CD8-positive, alpha-beta memory T cell (primary cell): ENCODE measurements at regions not wholly inside any gene's neighbourhood (a gene's known extent, or its start where the extent isn't known, plus 50 kb on each side); places are given as distances from the start of the nearest gene placed in this dataset.
A peak's percentile ranks its signal among the peaks of the same experiment; 100 is the strongest.

ENCODE experiments used
- CTCF ChIA-PET: fragments of 350-600 bp; sonication (Branson Sonifier 250); formaldehyde crosslinking; loops from one replicate; lab custom pipeline; 2021; ENCODE audit warnings: antibody characterized with exemption; lab: Charles Lee
- POLR2A ChIA-PET: fragments of 350-600 bp; sonication (Branson Sonifier 250); formaldehyde crosslinking; loops from one replicate; lab custom pipeline; 2021; ENCODE audit warnings: antibody characterized with exemption; lab: Charles Lee
- DNase-seq, 5 donors: peaks; one replicate each; pipeline versions ENCODE4 v3.0.0 to v3.0.0-alpha.2; 2020 to 2022; ENCODE audit warnings: mixed read lengths in 1 of 5
- H3K27ac ChIP-seq: one replicate; pipeline ENCODE4 v1.7.0; 2013; ENCODE audit warnings: low read depth, mild to moderate bottlenecking, low read length, moderate library complexity
- H3K27me3 ChIP-seq: 2 replicates; pipeline ENCODE4 v1.7.0; 2013; ENCODE audit warnings: low read length, mild to moderate bottlenecking; ENCODE audit not compliant: insufficient read depth, poor library complexity, severe bottlenecking
- H3K36me3 ChIP-seq: 2 replicates; pipeline ENCODE4 v1.7.0; 2013; ENCODE audit warnings: mild to moderate bottlenecking, low read length, moderate library complexity; ENCODE audit not compliant: insufficient read depth
- H3K4me1 ChIP-seq: 2 replicates; pipeline ENCODE4 v1.7.0; 2013; ENCODE audit warnings: mild to moderate bottlenecking, low read length, moderate library complexity; ENCODE audit not compliant: insufficient read depth
- H3K4me3 ChIP-seq: 2 replicates; pipeline ENCODE4 v1.7.0; 2013; ENCODE audit warnings: mild to moderate bottlenecking, low read length
- H3K9me3 ChIP-seq: 2 replicates; pipeline ENCODE4 v1.7.0; 2013; ENCODE audit warnings: mild to moderate bottlenecking, low read length
- H3K27ac Mint-ChIP-seq, 8 donors: one replicate each; pipeline ENCODE4 v1.8.0; 2020 to 2021; ENCODE audit warnings: mixed read lengths in 8 of 8, mild to moderate bottlenecking in 6 of 8, inconsistent platforms in 3 of 8, moderate library complexity in 3 of 8
- H3K27me3 Mint-ChIP-seq, 2 donors: one replicate each; pipeline ENCODE4 v1.8.0; 2020 to 2021; ENCODE audit warnings: mixed read lengths in 2 of 2, mild to moderate bottlenecking in 1 of 2, moderate library complexity in 1 of 2
- H3K36me3 Mint-ChIP-seq, 3 donors: one replicate each; pipeline ENCODE4 v1.8.0; 2020 to 2021; ENCODE audit warnings: mixed read lengths in 3 of 3, inconsistent platforms in 1 of 3, mild to moderate bottlenecking in 1 of 3
- H3K4me1 Mint-ChIP-seq, 3 donors: one replicate each; pipeline ENCODE4 v1.8.0; 2020 to 2021; ENCODE audit warnings: mixed read lengths in 3 of 3, inconsistent platforms in 1 of 3, mild to moderate bottlenecking in 1 of 3
- H3K4me3 Mint-ChIP-seq, 7 donors: one replicate each; pipeline ENCODE4 v1.8.0; 2020 to 2021; ENCODE audit warnings: mixed read lengths in 7 of 7, mild to moderate bottlenecking in 6 of 7, moderate library complexity in 4 of 7, inconsistent platforms in 2 of 7
- H3K9me3 Mint-ChIP-seq, 5 donors: one replicate each; pipeline ENCODE4 v1.8.0; 2020 to 2022; ENCODE audit warnings: mixed read lengths in 5 of 5, mild to moderate bottlenecking in 3 of 5, moderate library complexity in 2 of 5, inconsistent platforms in 1 of 5

DNA sequence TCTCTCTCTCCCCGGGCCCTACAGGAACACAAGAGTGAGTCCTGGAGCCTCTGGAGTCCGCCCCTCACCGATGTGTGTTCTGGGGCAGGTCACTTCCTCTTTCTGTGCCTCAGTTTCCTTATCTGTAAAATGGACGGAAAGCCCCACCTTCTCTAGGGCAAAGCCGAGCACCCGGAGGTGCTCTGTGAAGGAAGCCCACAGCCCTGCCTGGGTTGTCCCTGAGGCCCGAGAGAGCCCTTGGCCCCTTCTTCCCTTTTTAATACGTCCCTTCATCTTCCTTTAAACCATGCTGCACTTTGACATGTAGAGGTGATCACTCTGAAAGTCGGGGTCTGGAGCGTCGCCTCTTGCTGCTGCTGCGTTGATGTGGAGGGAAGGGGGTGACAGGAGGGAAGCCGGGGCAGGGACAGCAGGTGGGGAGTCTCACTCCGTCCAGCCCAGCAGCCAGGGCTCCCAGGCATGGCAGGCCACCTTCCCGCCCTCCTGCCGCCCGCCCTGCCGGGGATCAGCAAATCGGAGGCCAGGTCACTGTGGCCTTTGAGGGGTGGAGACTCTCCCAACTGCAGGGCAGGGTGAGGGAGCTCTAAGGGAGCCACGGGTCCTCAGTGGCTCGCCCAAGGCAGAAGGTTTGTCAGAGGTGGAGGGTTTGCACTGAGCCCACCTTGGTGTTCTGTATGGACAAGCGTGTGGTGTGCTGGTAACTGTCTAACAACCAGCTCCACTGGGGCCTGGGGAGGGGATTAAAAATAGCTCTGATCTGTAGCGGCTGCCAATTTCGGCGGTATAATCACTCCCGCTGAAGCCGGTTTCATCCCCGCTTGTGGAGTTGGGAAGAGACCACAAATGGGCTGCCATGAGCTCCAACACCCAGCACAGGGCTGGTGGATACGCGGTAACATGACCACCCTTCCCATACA is 135.9 kb upstream of the ID2 start:
- no peaks in the 10 kb centered on the region for H3K36me3 Mint-ChIP-seq
- H3K4me1 Mint-ChIP-seq, result peaks cover 59 to 64% (median 60%) of the 10 kb centered on the region in 3 donors
- no peaks in the 10 kb centered on the region for H3K27me3 Mint-ChIP-seq
- Histone ChIP-seq H3K27ac (no peak overlapping the region), H3K4me3 (no peak overlapping the region), H3K4me1 (peaks cover 46% of the 10 kb centered on the region), H3K27me3 (no peaks in the 10 kb centered on the region), H3K9me3 (no peaks in the 10 kb centered on the region), H3K36me3 (no peaks in the 10 kb centered on the region)
- peak overlapping the region in 3 of 7 donors; percentile 37 to 75 (median 43) for H3K4me3 Mint-ChIP-seq
- no peak for DNase-seq
- ChIA-PET CTCF (interaction anchor here (0.7 to 1.9 kb wide), 6 partner anchors 8 to 821 kb away, joined by 3 to 6 read pairs (median 5); partner anchors contain the start of gene ID2), POLR2A (no interaction called here)
- H3K9me3 Mint-ChIP-seq, result no peaks in the 10 kb centered on the region
- peak overlapping the region in 6 of 8 donors; percentile 63 to 99 (median 92) for H3K27ac Mint-ChIP-seq

DNA sequence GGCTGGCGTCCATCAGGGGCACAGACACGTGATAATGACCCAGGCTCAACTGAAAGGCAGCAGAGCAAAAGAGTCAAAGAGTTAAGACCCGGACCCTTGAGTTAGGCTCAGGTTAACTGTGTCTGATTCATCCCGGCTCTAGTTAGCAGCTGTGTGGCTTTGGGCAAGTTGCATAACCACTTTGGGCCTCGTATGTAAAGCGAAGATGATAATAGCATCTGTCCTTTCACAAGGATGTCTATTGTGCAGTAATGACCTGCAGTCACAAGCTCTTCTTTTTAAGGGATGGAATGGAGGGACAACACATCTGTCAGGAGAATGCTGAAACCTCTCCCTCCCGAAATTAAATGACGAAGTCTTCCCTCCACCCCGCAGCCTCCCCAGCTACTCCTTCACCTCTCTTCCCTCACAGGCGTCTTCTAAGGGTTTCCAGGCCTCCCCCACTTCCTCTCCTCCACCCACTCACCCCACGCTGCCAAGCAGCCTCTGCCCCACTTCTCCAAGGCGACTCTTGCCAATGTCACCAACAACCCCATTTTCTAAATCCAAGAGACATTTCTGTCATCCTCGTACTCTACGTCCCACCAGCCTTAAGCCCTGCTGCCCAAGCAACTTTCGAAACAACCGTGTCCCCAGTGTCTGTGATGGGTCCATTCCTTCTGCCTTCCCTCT is 135.1 kb upstream of the ID2 start:
- Mint-ChIP-seq H3K4me1 (peaks cover 56 to 61% (median 56%) of the 10 kb centered on the region in 3 donors), H3K36me3 (no peaks in the 10 kb centered on the region), H3K27me3 (no peaks in the 10 kb centered on the region), H3K27ac (peak overlapping the region in 6 of 8 donors; percentile 61 to 94 (median 76)), H3K9me3 (no peaks in the 10 kb centered on the region), H3K4me3 (peak overlapping the region in 6 of 7 donors; percentile 2 to 51 (median 29))
- no peaks in the 10 kb centered on the region for H3K36me3 ChIP-seq
- H3K27ac ChIP-seq, result no peak overlapping the region
- DNase-seq, result no peak
- H3K27me3 ChIP-seq, result no peaks in the 10 kb centered on the region
- CTCF ChIA-PET, result interaction anchor here (1.1 kb wide), 1 partner anchor 138 kb away, joined by 3 read pairs; no protein-coding TSS in a partner anchor
- POLR2A ChIA-PET, result no interaction called here
- H3K9me3 ChIP-seq, result no peaks in the 10 kb centered on the region
- H3K4me3 ChIP-seq, result no peak overlapping the region
- H3K4me1 ChIP-seq, result peaks cover 43% of the 10 kb centered on the region

GRCh38 chr2:8547284-8548064 is 134.4 kb upstream of the ID2 start:
- Histone ChIP-seq H3K9me3 (no peaks in the 10 kb centered on the region), H3K27ac (no peak overlapping the region), H3K36me3 (no peaks in the 10 kb centered on the region), H3K4me3 (no peak overlapping the region), H3K27me3 (no peaks in the 10 kb centered on the region), H3K4me1 (peaks cover 42% of the 10 kb centered on the region)
- peak overlapping the region in 4 of 7 donors; percentile 2 to 54 (median 29) for H3K4me3 Mint-ChIP-seq
- no peaks in the 10 kb centered on the region for H3K27me3 Mint-ChIP-seq
- no peak for DNase-seq
- ChIA-PET CTCF (interaction anchor here (1.1 kb wide), 1 partner anchor 137 kb away, joined by 3 read pairs; no protein-coding TSS in a partner anchor), POLR2A (no interaction called here)
- H3K27ac Mint-ChIP-seq, result peak overlapping the region in 6 of 8 donors; percentile 61 to 98 (median 76)
- H3K9me3 Mint-ChIP-seq, result no peaks in the 10 kb centered on the region
- H3K36me3 Mint-ChIP-seq, result no peaks in the 10 kb centered on the region
- peaks cover 57 to 61% (median 57%) of the 10 kb centered on the region in 3 donors for H3K4me1 Mint-ChIP-seq

GRCh38 chr2:8548065-8548618 is 133.7 kb upstream of the ID2 start:
- Histone ChIP-seq H3K9me3 (no peaks in the 10 kb centered on the region), H3K4me3 (no peak overlapping the region), H3K4me1 (peaks cover 37% of the 10 kb centered on the region), H3K36me3 (no peaks in the 10 kb centered on the region), H3K27ac (no peak overlapping the region), H3K27me3 (no peaks in the 10 kb centered on the region)
- ChIA-PET CTCF (interaction anchor here (1.1 kb wide), 1 partner anchor 60 kb away, joined by 4 read pairs; no protein-coding TSS in a partner anchor), POLR2A (no interaction called here)
- Mint-ChIP-seq H3K27me3 (no peaks in the 10 kb centered on the region), H3K4me3 (peak overlapping the region in 1 of 7 donors; percentile 54), H3K9me3 (no peaks in the 10 kb centered on the region), H3K27ac (peak overlapping the region in 4 of 8 donors; percentile 24 to 98 (median 53)), H3K4me1 (peaks cover 50 to 55% (median 51%) of the 10 kb centered on the region in 3 donors), H3K36me3 (no peaks in the 10 kb centered on the region)
- no peak for DNase-seq

DNA sequence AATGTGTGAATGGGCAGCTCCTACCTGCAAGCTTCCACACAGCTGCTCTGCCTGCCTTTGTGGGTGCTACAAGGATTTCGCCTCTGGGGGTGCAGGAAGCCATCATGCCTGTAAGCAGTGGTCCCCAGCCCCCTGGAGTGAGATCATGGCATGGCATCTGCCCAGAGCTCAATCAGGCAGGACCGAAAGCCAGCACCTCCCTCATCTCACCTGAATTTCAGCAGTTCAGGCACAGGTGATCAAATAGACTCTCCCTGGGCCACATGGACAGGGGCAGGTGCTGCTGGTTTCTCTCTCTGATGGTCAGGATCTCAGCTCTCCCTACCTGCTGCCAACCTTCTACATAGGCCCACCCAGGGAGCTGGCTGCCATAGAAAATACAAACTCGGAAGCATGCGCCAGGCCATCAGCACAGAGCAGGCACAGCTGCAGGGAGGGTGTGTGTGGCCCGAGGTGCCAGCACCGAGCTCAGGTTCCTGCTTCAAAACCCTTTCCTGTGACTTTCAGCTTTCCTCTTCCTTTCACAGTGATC is 133.2 kb upstream of the ID2 start:
- ChIA-PET POLR2A (no interaction called here), CTCF (interaction anchor here (0.9 to 1.3 kb wide), 3 partner anchors 8 to 60 kb away, joined by 3 to 4 read pairs (median 3); no protein-coding TSS in a partner anchor)
- no peaks in the 10 kb centered on the region for H3K27me3 Mint-ChIP-seq
- Histone ChIP-seq H3K27ac (no peak overlapping the region), H3K27me3 (no peaks in the 10 kb centered on the region), H3K4me1 (peaks cover 32% of the 10 kb centered on the region), H3K36me3 (no peaks in the 10 kb centered on the region), H3K9me3 (no peaks in the 10 kb centered on the region), H3K4me3 (no peak overlapping the region)
- H3K27ac Mint-ChIP-seq, result peak overlapping the region in 1 of 8 donors; percentile 37
- no peak overlapping the region for H3K4me3 Mint-ChIP-seq
- no peaks in the 10 kb centered on the region for H3K36me3 Mint-ChIP-seq
- H3K4me1 Mint-ChIP-seq, result peaks cover 45 to 50% (median 46%) of the 10 kb centered on the region in 3 donors
- DNase-seq, result no peak
- no peaks in the 10 kb centered on the region for H3K9me3 Mint-ChIP-seq

- H3K27me3 ChIP-seq, result no peaks in the 10 kb centered on the region
- ChIA-PET POLR2A (no interaction called here), CTCF (interaction anchor here (0.9 to 1.3 kb wide), 4 partner anchors 9 to 61 kb away, joined by 3 to 4 read pairs (median 3); no protein-coding TSS in a partner anchor)
- Mint-ChIP-seq H3K27ac (peak overlapping the region in 2 of 8 donors; percentile 37 to 82), H3K9me3 (no peaks in the 10 kb centered on the region), H3K27me3 (no peaks in the 10 kb centered on the region), H3K36me3 (no peaks in the 10 kb centered on the region), H3K4me1 (peaks cover 38 to 43% (median 39%) of the 10 kb centered on the region in 3 donors), H3K4me3 (no peak overlapping the region)
- H3K4me1 ChIP-seq, result peaks cover 25% of the 10 kb centered on the region
- no peak for DNase-seq
- H3K4me3 ChIP-seq, result no peak overlapping the region
- no peaks in the 10 kb centered on the region for H3K36me3 ChIP-seq
- H3K9me3 ChIP-seq, result no peaks in the 10 kb centered on the region
- no peak overlapping the region for H3K27ac ChIP-seq
These were observed 132.5 kb upstream of the ID2 start for GRCh38 chr2:8549273-8549922.

GRCh38 chr2:8549942-8550341 is 131.9 kb upstream of the ID2 start:
- POLR2A ChIA-PET, result no interaction called here
- DNase-seq, result no peak

More at GRCh38 chr2:8549942-8550341, 131.9 kb upstream of the ID2 start:
- no peaks in the 10 kb centered on the region for H3K27me3 ChIP-seq
- no peak overlapping the region for H3K4me3 Mint-ChIP-seq
- H3K9me3 ChIP-seq, result no peaks in the 10 kb centered on the region
- no peak overlapping the region for H3K27ac Mint-ChIP-seq
- H3K27me3 Mint-ChIP-seq, result no peaks in the 10 kb centered on the region
- peaks cover 32 to 37% (median 33%) of the 10 kb centered on the region in 3 donors for H3K4me1 Mint-ChIP-seq
- no peaks in the 10 kb centered on the region for H3K9me3 Mint-ChIP-seq
- no peak overlapping the region for H3K27ac ChIP-seq
- H3K4me3 ChIP-seq, result no peak overlapping the region
- peaks cover 19% of the 10 kb centered on the region for H3K4me1 ChIP-seq
- no peaks in the 10 kb centered on the region for H3K36me3 ChIP-seq
- no peaks in the 10 kb centered on the region for H3K36me3 Mint-ChIP-seq
- CTCF ChIA-PET, result interaction anchor here (1.2 kb wide), 1 partner anchor 22 kb away, joined by 3 read pairs; no protein-coding TSS in a partner anchor
